GM21528 (cell line): ENCODE measurements at regions not wholly inside any gene's neighbourhood (a gene's known extent, or its start where the extent isn't known, plus 50 kb on each side); places are given as distances from the start of the nearest gene placed in this dataset.

Experiments
- ATAC-seq: cut with Tn5 transposase; IDR thresholded peaks from one replicate; pipeline ENCODE4 v1.9.1; 2021; ENCODE audit warnings: mild to moderate bottlenecking, moderate library complexity; ENCODE audit not compliant: unreplicated experiment, low FRiP score

DNA sequence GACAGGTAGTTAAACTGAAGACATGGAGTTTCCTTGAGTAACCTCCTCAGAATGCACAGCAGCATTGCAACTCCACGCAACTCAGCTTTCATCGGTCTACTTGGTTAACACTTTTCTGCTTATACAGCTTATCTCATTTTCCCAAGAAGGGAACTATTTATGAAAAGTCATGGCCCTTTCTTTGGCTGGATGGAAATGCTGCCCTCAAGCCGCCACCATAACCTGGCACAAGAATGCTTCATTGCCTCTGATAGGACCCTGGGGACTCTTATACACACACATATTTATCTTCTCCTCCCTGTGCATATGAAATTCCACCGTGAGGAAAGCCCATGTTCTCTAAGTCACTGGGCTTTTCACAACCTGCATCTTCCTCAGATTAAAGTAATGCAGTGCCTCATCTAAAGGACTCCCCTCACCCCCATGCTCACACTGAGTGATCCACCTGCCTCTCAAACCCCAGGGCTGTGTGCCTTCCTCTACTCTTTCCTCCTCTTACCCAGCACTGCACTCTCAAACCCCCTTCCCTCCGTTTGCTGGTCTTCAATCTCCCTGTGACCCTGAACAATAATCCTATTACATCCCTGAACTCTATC lies 192.0 kb upstream of the HNRNPA3 start:
- ATAC-seq = no peak

DNA sequence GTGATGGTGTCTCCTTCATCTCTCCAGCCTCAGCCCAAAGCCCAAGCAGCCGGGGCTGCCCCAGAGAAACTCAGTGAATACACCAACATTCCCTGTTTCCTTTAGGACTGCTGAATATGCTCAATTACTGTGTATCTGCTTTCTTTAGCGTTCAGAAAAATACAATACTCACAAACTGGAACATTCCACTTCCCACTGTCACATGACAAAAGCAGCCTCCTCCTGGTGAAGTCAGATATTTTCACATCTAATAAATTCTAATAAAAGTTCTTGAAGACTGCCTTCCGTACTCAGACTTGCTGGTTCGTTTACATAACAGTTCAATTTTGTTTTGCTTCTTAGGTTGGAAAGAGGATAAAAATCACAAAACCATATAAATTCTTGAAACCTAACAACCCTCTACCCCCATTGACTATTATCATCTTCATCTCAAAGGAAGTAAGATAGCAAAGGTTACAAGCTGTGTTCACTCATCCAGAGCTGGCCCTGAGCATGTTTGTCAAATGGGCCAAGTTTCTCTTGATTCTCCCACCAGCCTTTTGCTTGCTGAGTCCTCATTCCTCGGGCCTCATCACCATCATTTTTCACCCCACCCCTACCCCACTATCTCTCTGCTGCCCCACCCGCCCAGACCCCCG lies 190.8 kb upstream of the HNRNPA3 start:
- no peak for ATAC-seq

- no peak for ATAC-seq
Measured at GRCh38 chr2:177024765-177025164, 187.8 kb upstream of the HNRNPA3 start.

DNA sequence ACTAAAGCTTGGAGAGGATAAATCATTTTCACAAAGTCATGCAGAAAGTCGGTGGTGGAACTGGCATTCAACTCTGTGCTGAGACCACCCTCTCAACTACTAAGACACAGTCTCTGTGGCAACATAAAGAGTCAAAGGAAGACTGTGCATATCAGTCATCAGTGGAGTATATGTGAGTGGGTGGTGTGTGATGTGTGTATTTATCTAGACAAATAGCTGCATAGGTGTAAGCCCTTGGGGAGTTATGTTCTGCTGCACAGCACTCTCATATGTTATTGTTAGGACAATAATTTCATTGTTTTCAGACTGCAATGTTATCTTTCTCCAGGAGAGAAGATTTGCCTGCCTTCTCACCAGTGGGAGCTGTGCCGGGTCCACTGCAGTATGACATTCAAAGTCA lies 186.3 kb upstream of the HNRNPA3 start:
- ATAC-seq = no peak

DNA sequence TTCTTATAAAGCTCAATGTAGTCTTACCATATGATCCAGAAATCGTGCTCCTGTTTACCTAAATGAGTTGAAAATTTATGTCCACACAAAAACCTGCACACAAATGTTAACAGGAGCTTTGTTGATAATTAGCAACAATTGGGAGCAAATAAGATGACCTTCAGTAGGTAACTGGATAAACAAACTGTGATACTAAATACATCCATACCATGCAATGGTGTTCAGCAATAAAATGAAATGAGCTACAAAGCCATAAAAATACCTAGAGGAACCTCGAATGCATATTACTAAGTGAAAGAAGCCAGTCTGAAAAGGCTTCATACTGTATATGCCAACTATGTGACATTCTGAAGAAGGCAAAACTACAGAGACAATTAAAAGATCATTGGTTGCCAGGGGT lies 185.6 kb upstream of the HNRNPA3 start:
- no peak for ATAC-seq

DNA sequence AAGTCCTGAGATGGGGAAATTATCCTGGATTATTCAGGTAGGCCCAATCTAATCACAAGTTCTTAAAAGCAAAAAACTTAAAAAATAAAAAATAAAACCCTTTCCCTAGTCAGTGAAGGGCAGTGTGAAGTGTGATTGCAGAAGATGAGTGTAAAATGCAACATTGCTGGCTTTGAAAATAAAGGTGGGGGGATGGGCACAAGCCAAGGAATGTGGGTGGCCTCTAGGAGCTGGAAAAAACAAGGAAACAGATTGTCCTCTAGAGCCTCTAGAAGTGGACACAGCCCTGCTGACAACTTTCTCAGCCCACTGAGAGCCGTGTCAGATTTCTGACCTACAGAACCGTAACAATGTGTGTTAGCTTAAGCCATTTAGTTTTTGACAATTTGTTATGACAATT lies 184.3 kb upstream of the HNRNPA3 start:
- no peak for ATAC-seq

DNA sequence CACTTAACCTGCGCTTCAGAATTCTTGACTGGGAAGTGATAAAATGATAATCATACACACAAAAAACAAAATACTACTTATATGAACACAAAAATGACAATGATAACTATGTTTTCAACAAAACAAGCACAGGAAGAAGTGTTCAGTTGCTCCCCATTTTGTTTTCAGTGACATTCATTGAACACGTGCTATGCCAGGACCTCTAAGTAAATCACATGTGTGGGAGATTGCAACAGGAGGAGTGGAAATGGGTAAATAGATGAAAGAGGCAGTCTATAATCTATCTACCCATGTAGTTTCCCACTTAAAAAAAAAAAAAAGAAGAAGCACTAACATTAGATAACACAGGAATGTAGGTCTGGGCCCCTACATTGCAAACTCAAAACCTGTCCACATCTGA lies 183.5 kb upstream of the HNRNPA3 start:
- no peak for ATAC-seq

DNA sequence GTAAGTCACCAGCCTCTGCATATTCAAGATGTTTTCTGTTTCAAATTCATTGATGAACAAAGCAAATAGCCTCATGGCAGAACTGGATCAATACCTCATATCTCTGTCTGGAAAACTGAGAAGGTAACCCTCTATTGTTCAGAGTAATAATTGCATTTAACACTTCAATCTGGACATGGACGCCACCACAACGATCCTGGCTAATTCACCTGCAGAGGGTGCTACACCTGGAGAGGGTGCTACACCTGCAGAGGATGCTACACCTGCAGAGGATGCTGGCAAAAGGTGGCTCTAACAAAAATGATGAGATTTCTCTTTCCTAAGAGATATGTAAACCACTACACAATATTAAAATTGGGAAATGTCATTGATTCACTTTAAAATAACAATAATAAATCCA lies 183.1 kb upstream of the HNRNPA3 start:
- no peak for ATAC-seq

GRCh38 chr2:177029901-177030300 lies 182.7 kb upstream of the HNRNPA3 start:
- no peak for ATAC-seq

DNA sequence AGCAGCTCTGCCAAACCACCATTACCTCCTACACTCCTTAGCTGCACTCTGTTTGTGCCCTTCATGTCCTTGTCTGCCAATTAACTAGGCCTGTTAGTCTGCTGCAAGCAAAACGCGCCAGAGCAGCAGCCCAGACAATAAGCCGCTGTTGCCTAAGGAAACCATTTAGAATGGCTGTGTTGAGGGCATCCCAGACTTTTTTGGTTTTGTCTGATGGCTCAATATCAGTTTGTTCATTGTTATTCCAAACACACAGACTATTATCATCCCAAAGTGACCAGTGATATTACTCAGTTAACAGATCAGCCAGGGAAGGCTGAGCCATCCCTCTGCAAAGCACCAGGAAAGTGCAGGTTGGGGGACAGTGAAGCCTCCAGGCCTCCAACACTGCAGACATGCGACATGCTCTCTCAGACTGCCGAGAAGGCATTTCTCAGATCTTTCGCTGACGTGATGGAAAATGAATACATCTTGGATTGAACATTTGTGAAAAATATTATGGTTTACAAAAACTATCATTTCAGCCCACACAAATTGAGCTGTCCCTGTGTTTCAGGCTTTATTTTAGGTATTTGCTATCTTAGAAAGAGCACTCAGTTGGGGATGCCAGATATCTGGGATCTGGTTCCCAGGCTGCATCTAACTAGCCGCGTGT lies 182.0 kb upstream of the HNRNPA3 start:
- no peak for ATAC-seq

- no peak for ATAC-seq
Measured at GRCh38 chr2:177031438-177032180, 181.0 kb upstream of the HNRNPA3 start.

GRCh38 chr2:177036747-177037146 lies 175.8 kb upstream of the HNRNPA3 start:
- ATAC-seq = no peak

DNA sequence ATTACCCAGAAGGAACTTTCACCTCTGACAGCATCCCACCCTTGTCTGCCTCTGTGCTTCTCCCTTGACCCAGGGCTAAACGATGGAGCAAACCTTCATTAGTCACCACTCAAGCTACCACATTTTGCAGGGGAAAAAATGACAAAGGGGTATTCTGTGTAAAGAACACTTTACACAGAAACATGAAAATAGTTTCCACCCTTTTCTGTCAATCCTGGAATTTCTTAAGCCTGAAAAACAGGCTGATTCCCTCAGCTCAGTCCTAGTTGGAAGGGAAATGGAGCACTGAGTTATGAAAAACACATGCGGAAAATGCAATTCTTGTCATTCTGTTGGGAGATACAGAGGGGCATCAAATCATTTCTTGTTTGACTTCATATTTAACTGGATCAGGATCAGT lies 175.0 kb upstream of the HNRNPA3 start:
- no peak for ATAC-seq

- ATAC-seq = no peak
Measured at GRCh38 chr2:177038787-177039484, 173.7 kb upstream of the HNRNPA3 start.

DNA sequence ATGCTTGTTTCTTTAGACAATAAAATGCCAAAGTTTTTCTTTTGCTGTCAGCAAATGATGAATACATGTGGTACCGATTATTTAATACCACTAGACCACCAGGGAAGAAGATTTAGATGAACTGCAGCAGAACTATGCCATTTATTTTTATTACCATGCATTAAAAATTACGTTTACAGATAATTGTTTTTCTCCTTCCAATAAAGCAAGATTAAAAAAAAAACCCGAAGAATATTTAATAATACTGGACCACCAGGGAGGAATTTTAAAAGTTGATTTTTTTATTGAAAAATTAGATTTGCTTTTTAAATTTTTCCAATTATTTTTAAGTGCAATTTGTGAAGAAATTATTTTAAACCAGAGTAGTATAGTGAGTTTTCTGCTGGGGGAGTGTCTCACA lies 170.3 kb upstream of the HNRNPA3 start:
- no peak for ATAC-seq

DNA sequence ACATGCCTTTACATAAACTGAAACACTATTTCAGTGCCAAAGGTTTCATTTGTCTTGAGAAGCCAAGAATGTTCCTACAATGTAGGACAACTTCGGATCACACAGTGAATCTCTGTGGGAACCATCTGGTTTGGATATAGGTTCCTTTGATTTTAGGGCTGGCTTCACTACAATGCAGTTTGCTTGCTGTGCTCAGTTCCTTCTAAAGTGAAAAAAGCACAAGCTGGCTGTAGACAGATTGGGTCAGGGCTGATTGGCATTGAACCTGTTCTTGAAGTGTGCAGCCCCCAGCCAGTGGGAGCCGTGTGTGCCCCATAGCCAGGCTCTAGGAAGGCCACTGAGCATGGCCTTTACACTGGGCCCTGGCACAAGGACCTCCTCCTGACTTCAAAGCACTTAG lies 167.9 kb upstream of the HNRNPA3 start:
- ATAC-seq = no peak

- no peak for ATAC-seq
Measured at GRCh38 chr2:177048981-177049380, 163.6 kb upstream of the HNRNPA3 start.

DNA sequence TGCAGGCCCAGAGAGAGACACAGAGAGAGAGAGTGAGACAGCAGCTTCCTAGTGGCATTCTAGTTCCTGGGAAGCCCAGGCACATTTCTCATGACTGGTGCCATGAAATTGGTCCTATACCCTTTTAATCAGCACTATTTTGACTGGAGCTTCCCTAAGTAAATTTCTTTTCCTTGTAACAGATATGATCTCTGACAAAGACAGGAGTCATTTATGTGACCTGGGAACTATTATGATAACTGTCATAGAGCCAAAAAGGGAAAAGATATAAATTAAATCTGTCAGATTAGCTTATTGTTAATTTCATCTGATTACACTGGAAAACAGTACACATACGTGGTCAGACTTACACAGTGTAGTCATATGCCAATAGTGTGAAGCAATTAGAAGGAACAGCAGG lies 161.3 kb upstream of the HNRNPA3 start:
- no peak for ATAC-seq

- no peak for ATAC-seq
Measured at GRCh38 chr2:177052471-177052870, 160.1 kb upstream of the HNRNPA3 start.

DNA sequence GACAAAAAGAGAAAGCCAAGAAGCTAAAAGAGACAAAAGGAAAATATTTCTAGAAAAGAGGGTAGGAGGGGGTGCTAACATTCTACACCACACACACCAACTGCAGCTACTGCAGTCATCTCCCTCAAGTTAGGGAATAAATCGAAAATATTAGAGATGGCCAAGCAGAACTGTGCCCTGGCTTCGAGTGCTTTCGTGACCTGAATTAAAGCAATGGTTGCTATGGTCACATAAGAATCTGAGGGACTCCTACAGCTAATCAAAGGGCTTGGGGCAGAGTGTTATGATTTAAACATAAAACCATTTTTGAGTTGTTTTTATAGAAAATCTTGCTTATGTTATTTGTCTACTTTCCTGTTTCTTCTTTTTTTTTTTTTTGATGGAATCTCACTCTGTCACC lies 159.6 kb upstream of the HNRNPA3 start:
- no peak for ATAC-seq

GRCh38 chr2:177053716-177054115 lies 158.9 kb upstream of the HNRNPA3 start:
- ATAC-seq = no peak
